NCI-H2081 (cell line): ENCODE measurements at regions not wholly inside any gene's neighbourhood (a gene's known extent, or its start where the extent isn't known, plus 50 kb on each side); places are given as distances from the start of the nearest gene placed in this dataset.
"Not testable (repeated sequence)": the region's sequence is repeated elsewhere in the genome, so short reads cannot be mapped to it uniquely, and the experiment has no call there.

Source experiments
- DNase-seq, 2 experiments: peaks; one replicate each; lab custom pipeline; 2025; lab: John Stamatoyannopoulos, UW

DNA sequence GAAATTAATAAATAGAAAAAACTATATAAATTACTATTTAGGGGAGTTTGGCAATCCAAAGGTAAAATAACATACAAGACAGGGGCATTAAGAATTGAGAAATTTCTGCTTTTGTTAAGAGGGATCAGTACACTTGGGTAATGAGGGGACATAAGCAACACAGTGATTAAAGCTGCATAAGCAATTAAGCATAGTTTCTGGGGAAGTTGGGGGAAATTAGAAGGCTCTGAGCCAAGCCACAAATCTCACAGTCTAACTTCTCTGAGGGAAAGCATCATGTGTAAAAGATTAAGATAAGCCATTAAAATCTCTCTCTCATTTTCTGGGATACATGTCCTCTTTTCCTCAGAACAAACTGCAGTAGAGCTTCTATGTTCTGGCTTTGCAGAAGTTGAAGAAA lies 533.9 kb upstream of the LRFN5 start:
- no peak for DNase-seq

DNA sequence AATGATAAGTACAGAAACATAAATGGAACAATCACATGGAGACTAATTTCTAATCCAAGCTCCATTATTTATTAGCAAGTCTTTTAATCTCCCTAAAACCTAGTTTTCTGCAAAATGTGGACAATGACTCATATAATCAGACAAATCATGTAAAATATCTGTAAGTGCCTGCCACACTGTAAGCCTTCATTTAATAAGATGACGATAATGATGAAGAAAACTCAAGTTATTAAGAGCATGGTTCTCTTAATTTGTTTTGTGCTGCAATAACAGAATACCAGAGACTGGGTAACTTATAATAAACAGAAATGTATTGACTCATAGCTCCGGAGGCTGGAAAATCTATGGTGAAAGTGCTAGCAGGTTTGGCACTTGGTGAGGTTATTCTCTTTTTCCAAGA lies 535.3 kb upstream of the LRFN5 start:
- DNase-seq, result no peak

GRCh38 chr14:41062826-41063225 lies 543.9 kb upstream of the LRFN5 start:
- no peak for DNase-seq

GRCh38 chr14:41055589-41055988 lies 551.1 kb upstream of the LRFN5 start:
- DNase-seq, result no peak

DNA sequence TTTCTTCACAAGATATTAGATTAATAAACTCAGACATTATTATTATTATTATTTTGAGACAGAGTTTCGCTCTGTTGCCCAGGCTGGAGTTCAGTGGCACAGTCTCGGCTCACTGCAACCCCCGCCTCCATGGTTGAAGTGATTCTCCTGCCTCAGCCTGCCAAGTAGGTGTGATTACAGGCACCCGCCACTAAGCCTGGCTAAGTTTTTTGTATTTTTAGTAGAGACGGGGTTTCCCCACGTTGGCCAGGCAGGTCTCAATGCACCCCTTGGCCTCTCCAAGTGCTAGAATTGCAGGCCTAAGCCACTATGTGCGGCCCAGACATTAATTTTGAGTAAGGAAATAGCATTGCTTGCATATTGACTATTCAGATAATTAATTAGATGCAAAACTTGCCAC lies 554.9 kb upstream of the LRFN5 start:
- DNase-seq, result no peak

DNA sequence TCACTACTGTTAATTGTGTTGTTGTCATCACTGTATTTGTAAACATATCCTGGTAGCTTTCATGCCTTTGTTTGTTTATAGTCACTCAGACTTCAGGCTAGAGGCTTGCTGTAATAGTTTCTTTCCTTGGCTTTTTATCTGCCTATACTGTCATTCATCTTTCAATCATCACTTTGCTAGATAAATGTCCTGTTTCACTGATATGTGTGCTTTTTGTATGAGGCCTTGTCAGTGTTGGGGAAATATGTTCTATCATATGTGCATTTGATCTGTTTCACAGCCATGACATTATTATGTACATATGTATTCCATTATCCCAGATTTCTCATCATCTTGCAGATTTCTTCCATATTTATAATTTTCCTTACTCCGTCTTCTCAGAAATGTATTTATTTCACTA lies 558.9 kb upstream of the LRFN5 start:
- no peak for DNase-seq

- no peak for DNase-seq
These were observed 569.3 kb upstream of the LRFN5 start for GRCh38 chr14:41037388-41037787.

DNA sequence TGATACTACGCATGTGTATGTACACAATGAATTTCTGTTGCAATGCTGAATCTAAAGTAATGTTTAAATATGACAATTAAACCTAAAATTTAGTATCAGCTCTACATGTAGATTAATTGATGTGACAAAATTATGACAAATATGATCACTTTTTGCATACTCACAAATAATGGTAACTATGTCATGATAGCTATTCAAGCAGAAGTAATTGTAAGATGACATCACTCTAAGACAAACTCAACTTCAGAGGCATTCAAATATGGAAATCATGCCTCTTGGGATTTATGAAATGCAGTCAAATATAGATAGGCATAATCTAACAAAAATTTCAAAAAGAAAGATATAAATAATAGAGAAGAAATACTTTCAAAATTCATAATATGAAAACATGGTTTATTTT lies 571.7 kb upstream of the LRFN5 start:
- DNase-seq, result no peak

DNA sequence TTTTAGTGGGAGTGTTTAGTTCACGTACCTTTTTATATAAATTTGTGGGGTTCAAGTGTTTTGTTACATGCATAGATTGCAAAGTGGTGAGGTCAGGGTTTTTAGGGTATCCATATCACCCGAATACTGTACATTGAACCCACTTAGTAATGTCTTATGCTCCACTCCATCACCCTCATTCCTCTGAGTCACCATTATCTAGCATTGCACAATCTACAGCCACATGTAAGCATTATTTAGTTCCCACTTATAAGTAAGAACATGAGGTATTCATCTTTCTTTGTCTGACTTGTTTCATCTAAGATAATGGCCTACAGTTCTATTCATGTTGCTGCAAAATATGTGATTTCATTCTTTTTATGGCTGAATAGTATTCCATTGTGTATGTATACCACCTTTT lies 583.7 kb upstream of the LRFN5 start:
- no peak for DNase-seq

- DNase-seq, result no peak
These were observed 590.5 kb upstream of the LRFN5 start for GRCh38 chr14:41016213-41016612.

DNA sequence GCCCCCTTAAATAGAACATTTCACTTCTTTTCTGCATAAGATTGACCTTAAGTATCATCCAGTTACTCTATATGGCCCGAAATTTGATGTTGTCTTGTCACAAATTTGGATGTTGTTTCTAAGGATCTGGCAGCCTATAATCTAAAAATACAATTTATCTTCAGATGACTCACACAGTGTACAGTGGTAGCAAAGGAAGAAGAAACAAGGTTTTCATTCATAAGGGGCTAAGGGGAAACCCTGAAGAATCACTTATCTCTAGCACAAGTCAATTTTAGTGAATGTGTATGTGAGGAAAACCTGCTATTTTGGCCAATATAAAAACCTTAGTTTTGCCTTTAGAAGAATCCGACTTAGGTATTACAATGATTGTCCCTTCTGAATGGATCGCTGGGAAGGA lies 606.3 kb upstream of the LRFN5 start:
- DNase-seq, result no peak

DNA sequence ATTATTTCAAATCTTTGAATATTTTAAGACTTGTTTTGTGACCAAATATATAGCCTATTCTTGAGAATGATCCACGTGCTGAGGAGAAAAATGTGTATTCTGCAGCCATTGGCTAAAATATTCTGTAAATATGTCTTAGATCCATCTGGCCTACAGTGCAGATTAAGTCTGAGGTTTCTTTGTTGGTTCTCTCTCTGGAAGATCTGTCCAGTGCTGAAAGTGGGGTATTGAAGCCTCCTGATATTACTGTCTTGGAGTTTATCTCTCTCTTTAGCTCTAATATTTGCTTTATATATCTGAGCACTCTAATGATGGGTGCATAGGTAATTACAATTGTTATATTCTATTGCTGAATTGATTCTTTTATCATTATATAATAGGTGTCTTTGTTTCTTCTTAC lies 617.4 kb upstream of the LRFN5 start:
- no peak for DNase-seq

DNA sequence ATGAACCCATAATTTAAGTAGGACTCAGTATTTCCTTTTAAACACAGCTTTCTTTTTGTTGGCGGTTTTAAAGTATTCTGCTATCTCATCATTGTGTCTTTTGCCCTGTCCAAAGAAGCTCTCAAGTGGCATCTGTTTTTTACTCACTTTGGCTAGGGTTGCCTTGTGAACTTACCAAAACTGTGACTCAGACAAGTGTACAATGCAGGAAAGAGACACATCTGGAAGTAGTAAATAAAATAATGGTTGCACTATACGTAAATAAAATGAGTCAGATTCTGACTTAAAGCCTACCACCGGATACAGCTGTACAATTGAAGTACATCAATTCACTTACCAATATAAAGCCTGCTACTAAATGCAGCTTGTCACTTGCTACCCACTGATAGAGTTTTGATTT lies 619.2 kb upstream of the LRFN5 start:
- no peak for DNase-seq

GRCh38 chr14:40986655-40987054 lies 620.0 kb upstream of the LRFN5 start:
- no peak for DNase-seq

DNA sequence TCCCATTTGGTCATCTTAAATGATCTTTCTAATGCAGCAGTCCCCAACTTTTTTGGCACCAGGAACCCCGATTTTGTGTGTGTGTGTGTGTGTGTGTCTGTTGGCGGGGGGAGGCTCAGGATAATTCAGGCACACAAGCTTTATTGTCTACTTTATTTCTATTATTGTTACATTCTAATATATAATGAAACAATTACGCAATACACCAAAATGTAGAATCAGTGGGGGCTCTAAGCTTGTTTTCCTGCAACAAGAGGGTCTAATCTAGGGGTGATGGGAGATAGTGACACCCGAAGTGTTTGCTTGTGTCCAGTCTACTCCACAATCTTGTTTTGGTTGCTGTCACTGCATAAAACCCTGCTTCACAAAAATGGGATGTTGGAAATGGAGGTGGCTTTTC lies 621.1 kb upstream of the LRFN5 start:
- no peak for DNase-seq

GRCh38 chr14:40983604-40984003 lies 623.1 kb upstream of the LRFN5 start:
- peak in 1 of 2 experiments; percentile 23 for DNase-seq

- no peak for DNase-seq
These were observed 625.4 kb upstream of the LRFN5 start for GRCh38 chr14:40981247-40981646.

DNA sequence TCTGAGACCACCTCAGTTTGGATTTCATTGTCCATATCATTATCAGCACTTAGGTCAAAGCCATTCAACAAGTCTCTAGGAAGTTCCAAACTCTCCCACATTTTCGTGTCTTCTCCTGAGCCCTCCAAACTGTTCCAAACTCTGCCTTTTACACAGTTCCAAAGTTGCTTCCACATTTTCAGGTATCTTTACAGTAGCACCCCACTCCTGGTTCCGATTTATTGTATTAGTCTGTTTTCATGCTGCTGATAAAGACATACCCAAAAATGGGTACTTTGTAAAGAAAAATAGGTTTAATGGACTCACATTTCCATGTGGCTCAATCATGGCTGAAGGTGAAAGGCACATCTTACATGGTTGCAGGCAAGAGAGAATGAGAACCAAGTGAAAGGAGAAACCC lies 646.4 kb upstream of the LRFN5 start:
- DNase-seq, result not testable (repeated sequence)

DNA sequence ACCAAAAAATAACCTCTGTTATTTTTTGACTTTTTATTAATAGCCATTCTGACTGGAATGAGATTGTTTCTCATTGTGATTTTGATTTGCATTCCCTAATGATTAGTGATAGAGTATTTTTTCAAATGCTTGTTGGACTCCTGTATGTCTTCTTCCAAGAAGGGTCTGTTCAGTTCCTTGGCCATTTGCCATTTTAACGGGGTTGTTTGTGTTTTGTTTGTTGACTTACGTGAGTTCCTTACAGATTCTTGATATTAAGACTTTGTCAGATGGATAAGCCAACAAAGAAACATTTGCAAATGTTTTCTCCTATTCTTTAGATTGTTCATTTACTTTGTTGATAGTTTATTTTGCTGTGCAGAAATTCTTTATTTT lies 651.6 kb upstream of the LRFN5 start:
- DNase-seq, result peak; percentile 1 to 4

GRCh38 chr14:40954448-40955130 lies 652.1 kb upstream of the LRFN5 start:
- not testable (repeated sequence) for DNase-seq

GRCh38 chr14:40944521-40944920 lies 662.2 kb upstream of the LRFN5 start:
- DNase-seq, result no peak

DNA sequence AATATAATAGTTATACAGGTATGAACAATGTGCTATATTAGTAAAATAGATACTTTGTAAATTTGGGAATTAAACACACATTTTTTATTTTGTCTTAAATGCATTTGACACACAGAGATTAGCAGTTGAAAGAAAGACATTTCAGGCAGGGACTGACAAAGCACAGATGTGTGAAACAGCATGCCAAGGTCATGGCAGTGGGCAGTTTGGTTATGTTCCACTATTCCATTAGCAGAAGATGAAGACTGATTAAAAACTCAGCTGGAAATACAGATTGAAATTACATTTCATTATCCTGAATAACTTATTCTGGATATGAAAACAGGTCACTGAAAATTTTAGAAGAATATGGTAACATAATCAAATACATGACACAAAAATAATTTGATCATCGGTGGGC lies 669.8 kb upstream of the LRFN5 start:
- no peak for DNase-seq

GRCh38 chr14:40920380-40920779 lies 686.3 kb upstream of the LRFN5 start:
- no peak for DNase-seq

DNA sequence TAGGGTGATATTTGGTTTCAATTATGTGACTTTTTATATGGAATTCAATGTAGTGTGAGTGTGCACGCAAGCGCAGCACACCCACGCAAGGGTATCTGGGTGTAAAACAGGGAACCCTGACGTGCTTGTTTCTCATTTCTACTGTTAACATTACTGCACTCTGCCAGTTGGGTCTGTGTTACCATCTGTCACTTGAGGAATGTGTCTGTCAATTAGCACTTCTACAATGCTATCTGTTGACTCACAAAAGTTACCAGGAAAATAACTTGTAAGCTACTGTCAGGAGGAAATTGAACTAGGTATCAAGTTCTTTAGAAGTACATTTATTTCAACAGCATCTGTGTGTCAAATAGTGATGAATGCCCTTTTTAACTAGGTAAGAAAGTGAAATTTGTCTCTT lies 695.5 kb upstream of the LRFN5 start:
- DNase-seq, result no peak

DNA sequence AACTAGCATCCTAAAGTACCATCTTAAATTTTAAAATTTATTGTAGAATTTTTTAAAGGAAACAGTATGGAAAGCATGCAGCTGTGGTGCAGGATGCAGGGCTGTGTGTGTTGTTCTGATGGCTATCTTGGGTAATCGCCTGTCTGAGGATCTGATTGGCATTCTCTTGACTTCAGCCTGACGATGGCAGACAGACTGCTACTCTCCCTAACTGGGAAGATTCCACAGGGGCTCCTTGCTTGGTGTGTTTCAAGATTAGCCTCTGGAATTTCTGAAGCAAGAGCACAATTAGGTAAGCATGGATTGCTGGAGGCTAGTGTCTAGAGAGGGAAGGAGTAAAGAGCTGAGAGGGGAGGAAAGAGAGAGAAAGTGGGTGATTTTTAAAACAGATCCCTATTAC lies 696.8 kb upstream of the LRFN5 start:
- DNase-seq, result no peak
